ENCODE measurements at regions not wholly inside any gene's neighbourhood (a gene's known extent, or its start where the extent isn't known, plus 50 kb on each side); places are given as distances from the start of the nearest gene placed in this dataset.

DNA sequence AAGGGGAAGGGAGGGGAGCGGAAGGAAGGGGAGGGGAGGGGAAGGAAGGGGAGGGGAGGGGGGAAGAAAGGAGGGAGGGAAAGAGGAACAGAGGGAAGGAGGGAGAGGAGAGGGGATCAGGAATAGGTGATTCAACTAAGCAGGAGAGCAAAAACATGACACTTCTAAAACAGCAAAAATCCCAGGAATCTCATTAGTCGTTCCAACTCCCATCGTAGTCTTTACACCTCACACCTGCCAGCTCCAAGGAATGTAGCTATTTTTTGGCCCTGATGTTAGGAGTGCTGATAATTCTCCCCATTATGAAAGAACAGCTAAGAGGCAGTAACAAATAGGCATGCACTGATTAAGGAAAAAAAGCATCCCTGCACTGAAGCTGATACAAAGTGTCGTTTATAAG lies 709.9 kb upstream of the PKDCC start:
- Histone ChIP-seq H3K9me3 (ENCODE audit: insufficient read depth, low read depth, low read length) (no peaks in the 10 kb centered on the region), H3K4me3 (ENCODE audit: low read length) (no peak overlapping the region), H3K36me3 (ENCODE audit: insufficient read depth, low read length) (no peaks in the 10 kb centered on the region), H3K27ac (ENCODE audit: low read depth, low read length) (no peak overlapping the region), H3K4me1 (ENCODE audit: insufficient read depth, low read length) (peaks cover 4% of the 10 kb centered on the region; the same call in 1 of the 2 replicates), H3K9ac (ENCODE audit: low read depth, low read length) (no peak overlapping the region), H3K27me3 (ENCODE audit: insufficient read depth, low read length) (no peaks in the 10 kb centered on the region)
- 79% methylated on average over 3 of the region's 4 CpGs for WGBS

GRCh38 chr2:41344529-41344928 lies 703.3 kb upstream of the PKDCC start:
- Histone ChIP-seq H3K4me3 (ENCODE audit: low read length) (no peak overlapping the region), H3K9ac (ENCODE audit: low read depth, low read length) (no peak overlapping the region), H3K27me3 (ENCODE audit: insufficient read depth, low read length) (no peaks in the 10 kb centered on the region), H3K4me1 (ENCODE audit: insufficient read depth, low read length) (0 out of 2 replicates have a peak, but pooled peaks cover 5% of the 10 kb centered on the region), H3K9me3 (ENCODE audit: insufficient read depth, low read depth, low read length) (no peaks in the 10 kb centered on the region), H3K27ac (ENCODE audit: low read depth, low read length) (no peak overlapping the region), H3K36me3 (ENCODE audit: insufficient read depth, low read length) (no peaks in the 10 kb centered on the region)

DNA sequence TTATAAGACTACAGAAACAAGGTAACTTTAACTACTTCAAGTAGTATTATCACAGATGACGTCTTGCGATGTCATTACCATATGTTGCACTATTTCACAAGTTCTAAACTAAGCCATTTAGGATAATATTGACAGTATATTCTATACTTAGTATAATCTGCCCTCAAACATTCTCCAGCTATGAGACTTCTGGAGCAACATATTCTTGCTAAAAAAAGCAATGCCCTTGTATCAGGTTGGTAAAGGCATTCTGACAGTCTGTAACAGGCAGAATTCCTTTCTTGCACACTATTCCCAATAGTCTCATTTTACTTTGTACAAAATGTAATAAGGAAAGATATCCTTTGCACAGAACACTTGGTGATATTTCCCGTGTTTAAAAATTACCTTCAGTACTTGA lies 694.8 kb upstream of the PKDCC start:
- Histone ChIP-seq H3K27ac (ENCODE audit: low read depth, low read length) (no peak overlapping the region), H3K36me3 (ENCODE audit: insufficient read depth, low read length) (no peaks in the 10 kb centered on the region), H3K4me1 (ENCODE audit: insufficient read depth, low read length) (0 out of 2 replicates have a peak, but pooled peaks cover 5% of the 10 kb centered on the region), H3K27me3 (ENCODE audit: insufficient read depth, low read length) (no peaks in the 10 kb centered on the region), H3K9me3 (ENCODE audit: insufficient read depth, low read depth, low read length) (no peaks in the 10 kb centered on the region), H3K4me3 (ENCODE audit: low read length) (no peak overlapping the region), H3K9ac (ENCODE audit: low read depth, low read length) (no peak overlapping the region)
- WGBS: 100% methylated on average over 1 of the region's 3 CpGs

DNA sequence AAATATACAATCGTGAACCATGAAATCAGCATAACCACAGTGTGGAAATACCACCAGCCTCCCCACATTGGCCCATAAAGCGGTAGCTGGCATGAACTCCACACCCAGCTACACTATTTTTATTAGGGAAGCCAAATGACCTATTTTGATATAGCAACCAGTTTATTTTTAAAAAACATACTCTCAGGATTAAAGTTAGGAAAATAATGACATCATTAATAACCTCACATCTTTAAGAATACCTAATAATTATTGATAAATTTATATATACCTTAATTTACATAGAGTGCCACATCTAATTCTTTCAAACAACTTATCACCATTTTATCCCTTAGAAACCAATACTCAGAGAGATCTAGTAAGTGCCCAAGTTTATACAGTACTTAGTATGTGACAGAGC lies 692.0 kb upstream of the PKDCC start:
- Histone ChIP-seq H3K9ac (ENCODE audit: low read depth, low read length) (no peak overlapping the region), H3K27me3 (ENCODE audit: insufficient read depth, low read length) (no peaks in the 10 kb centered on the region), H3K4me1 (ENCODE audit: insufficient read depth, low read length) (no peaks in the 10 kb centered on the region), H3K4me3 (ENCODE audit: low read length) (no peak overlapping the region), H3K36me3 (ENCODE audit: insufficient read depth, low read length) (no peaks in the 10 kb centered on the region), H3K9me3 (ENCODE audit: insufficient read depth, low read depth, low read length) (no peaks in the 10 kb centered on the region), H3K27ac (ENCODE audit: low read depth, low read length) (no peak overlapping the region)
- WGBS: 95% methylated on average over 2 of the region's 2 CpGs

GRCh38 chr2:41364842-41365241 lies 683.0 kb upstream of the PKDCC start:
- H3K27ac ChIP-seq (ENCODE audit: low read depth, low read length): no peak overlapping the region
- 93% methylated on average over 2 of the region's 2 CpGs for WGBS
- H3K9ac ChIP-seq (ENCODE audit: low read depth, low read length): no peak overlapping the region
- H3K36me3 ChIP-seq (ENCODE audit: insufficient read depth, low read length): no peaks in the 10 kb centered on the region
- H3K9me3 ChIP-seq (ENCODE audit: insufficient read depth, low read depth, low read length): peaks cover 16% of the 10 kb centered on the region
- no peaks in the 10 kb centered on the region for H3K27me3 ChIP-seq (ENCODE audit: insufficient read depth, low read length)
- no peak overlapping the region for H3K4me3 ChIP-seq (ENCODE audit: low read length)
- H3K4me1 ChIP-seq (ENCODE audit: insufficient read depth, low read length): no peaks in the 10 kb centered on the region

DNA sequence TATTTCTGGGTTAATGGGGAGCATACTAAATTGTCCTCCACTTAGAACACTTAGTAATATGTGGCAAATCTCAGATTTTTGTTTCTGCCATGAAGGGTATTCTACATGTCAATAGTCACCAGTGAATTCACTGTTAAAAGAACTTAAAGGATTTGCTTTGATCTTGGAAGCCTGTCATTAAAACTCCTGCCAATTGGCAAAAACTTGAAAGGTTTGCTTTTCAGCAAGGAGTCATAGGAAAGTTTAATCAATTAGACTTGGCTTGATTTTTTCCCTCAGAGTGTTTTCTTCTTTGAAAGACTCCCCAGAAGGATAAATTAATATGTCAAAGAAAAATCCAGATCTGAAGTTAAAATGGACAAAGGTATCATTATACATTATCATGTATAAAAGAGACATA lies 671.9 kb upstream of the PKDCC start:
- no peak overlapping the region for H3K4me3 ChIP-seq (ENCODE audit: low read length)

GRCh38 chr2:41377837-41378236 lies 670.0 kb upstream of the PKDCC start:
- Histone ChIP-seq H3K4me3 (ENCODE audit: low read length) (no peak overlapping the region), H3K4me1 (ENCODE audit: insufficient read depth, low read length) (peaks cover 16% of the 10 kb centered on the region), H3K9ac (ENCODE audit: low read depth, low read length) (no peak overlapping the region), H3K9me3 (ENCODE audit: insufficient read depth, low read depth, low read length) (no peaks in the 10 kb centered on the region), H3K36me3 (ENCODE audit: insufficient read depth, low read length) (no peaks in the 10 kb centered on the region), H3K27ac (ENCODE audit: low read depth, low read length) (no peak overlapping the region), H3K27me3 (ENCODE audit: insufficient read depth, low read length) (no peaks in the 10 kb centered on the region)
- 93% methylated on average over 4 of the region's 4 CpGs for WGBS

More for the DNA sequence above, 671.9 kb upstream of the PKDCC start:
- Histone ChIP-seq H3K27ac (ENCODE audit: low read depth, low read length) (peak overlapping the region; percentile 28; the same call in 1 of the 2 replicates), H3K27me3 (ENCODE audit: insufficient read depth, low read length) (no peaks in the 10 kb centered on the region), H3K9ac (ENCODE audit: low read depth, low read length) (no peak overlapping the region), H3K36me3 (ENCODE audit: insufficient read depth, low read length) (no peaks in the 10 kb centered on the region), H3K9me3 (ENCODE audit: insufficient read depth, low read depth, low read length) (no peaks in the 10 kb centered on the region), H3K4me1 (ENCODE audit: insufficient read depth, low read length) (peaks cover 16% of the 10 kb centered on the region)

GRCh38 chr2:41378420-41378819 lies 669.4 kb upstream of the PKDCC start:
- Histone ChIP-seq H3K36me3 (ENCODE audit: insufficient read depth, low read length) (no peaks in the 10 kb centered on the region), H3K9ac (ENCODE audit: low read depth, low read length) (no peak overlapping the region), H3K9me3 (ENCODE audit: insufficient read depth, low read depth, low read length) (no peaks in the 10 kb centered on the region), H3K4me1 (ENCODE audit: insufficient read depth, low read length) (peaks cover 16% of the 10 kb centered on the region), H3K27me3 (ENCODE audit: insufficient read depth, low read length) (no peaks in the 10 kb centered on the region), H3K27ac (ENCODE audit: low read depth, low read length) (no peak overlapping the region), H3K4me3 (ENCODE audit: low read length) (no peak overlapping the region)
- WGBS: 74% methylated on average over 11 of the region's 11 CpGs

DNA sequence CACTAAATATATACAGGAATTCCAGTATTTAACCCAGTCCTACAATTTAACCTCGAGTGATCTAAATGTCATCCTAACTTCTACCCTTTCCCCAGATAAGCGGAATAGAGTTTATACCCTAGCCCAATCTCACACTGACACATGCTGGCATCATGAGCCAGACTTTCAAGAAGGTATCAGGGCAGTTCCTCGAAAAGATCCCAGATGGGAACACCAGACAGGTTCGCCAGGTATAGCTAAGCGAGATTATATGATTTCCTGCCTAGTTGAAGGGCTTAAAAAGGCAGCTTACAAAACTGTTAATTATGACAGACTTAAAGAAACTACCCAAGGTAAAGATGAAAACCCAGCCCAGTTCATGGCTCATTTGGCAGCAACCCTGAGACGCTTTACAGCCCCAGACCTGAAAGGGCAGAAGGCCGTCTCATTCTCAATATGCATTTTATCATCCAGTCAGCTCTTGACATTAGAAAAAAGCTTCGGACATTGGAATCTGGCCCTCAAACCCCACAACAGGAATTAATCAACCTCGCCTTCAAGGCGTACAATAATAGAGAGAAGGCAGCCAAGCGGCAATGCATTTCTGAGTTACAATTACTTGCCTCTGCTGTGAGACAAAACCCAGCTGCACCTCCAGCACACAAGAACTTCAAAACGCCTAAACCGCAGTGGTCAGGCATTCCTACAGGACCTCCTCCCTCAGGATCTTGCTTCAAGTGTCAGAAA lies 668.2 kb upstream of the PKDCC start:
- no peak overlapping the region for H3K4me3 ChIP-seq (ENCODE audit: low read length)
- WGBS: 94% methylated on average over 13 of the region's 13 CpGs
- no peak overlapping the region for H3K9ac ChIP-seq (ENCODE audit: low read depth, low read length)
- H3K4me1 ChIP-seq (ENCODE audit: insufficient read depth, low read length): peaks cover 16% of the 10 kb centered on the region
- H3K27me3 ChIP-seq (ENCODE audit: insufficient read depth, low read length): no peaks in the 10 kb centered on the region
- no peaks in the 10 kb centered on the region for H3K9me3 ChIP-seq (ENCODE audit: insufficient read depth, low read depth, low read length)
- no peak overlapping the region for H3K27ac ChIP-seq (ENCODE audit: low read depth, low read length)
- no peaks in the 10 kb centered on the region for H3K36me3 ChIP-seq (ENCODE audit: insufficient read depth, low read length)

GRCh38 chr2:41381701-41382100 lies 666.1 kb upstream of the PKDCC start:
- H3K4me3 ChIP-seq (ENCODE audit: low read length): no peak overlapping the region
- H3K9me3 ChIP-seq (ENCODE audit: insufficient read depth, low read depth, low read length): no peaks in the 10 kb centered on the region
- WGBS: 92% methylated on average over 3 of the region's 3 CpGs
- H3K4me1 ChIP-seq (ENCODE audit: insufficient read depth, low read length): no peaks in the 10 kb centered on the region
- H3K27ac ChIP-seq (ENCODE audit: low read depth, low read length): no peak overlapping the region
- H3K9ac ChIP-seq (ENCODE audit: low read depth, low read length): no peak overlapping the region
- no peaks in the 10 kb centered on the region for H3K36me3 ChIP-seq (ENCODE audit: insufficient read depth, low read length)
- H3K27me3 ChIP-seq (ENCODE audit: insufficient read depth, low read length): no peaks in the 10 kb centered on the region

GRCh38 chr2:41387519-41387918 lies 660.3 kb upstream of the PKDCC start:
- Histone ChIP-seq H3K4me1 (ENCODE audit: insufficient read depth, low read length) (no peaks in the 10 kb centered on the region), H3K9me3 (ENCODE audit: insufficient read depth, low read depth, low read length) (no peaks in the 10 kb centered on the region), H3K27me3 (ENCODE audit: insufficient read depth, low read length) (no peaks in the 10 kb centered on the region), H3K27ac (ENCODE audit: low read depth, low read length) (no peak overlapping the region), H3K36me3 (ENCODE audit: insufficient read depth, low read length) (no peaks in the 10 kb centered on the region), H3K9ac (ENCODE audit: low read depth, low read length) (no peak overlapping the region), H3K4me3 (ENCODE audit: low read length) (no peak overlapping the region)
- 100% methylated on average over 1 of the region's 2 CpGs for WGBS

- H3K4me3 ChIP-seq (ENCODE audit: low read length): no peak overlapping the region
- 0 out of 2 replicates have a peak, but pooled peaks cover 4% of the 10 kb centered on the region for H3K36me3 ChIP-seq (ENCODE audit: insufficient read depth, low read length)
- WGBS: 29% methylated on average over 1 of the region's 1 CpG
- H3K27ac ChIP-seq (ENCODE audit: low read depth, low read length): peak overlapping the region; percentile 13; the same call in 1 of the 2 replicates
- H3K9me3 ChIP-seq (ENCODE audit: insufficient read depth, low read depth, low read length): peaks cover 10% of the 10 kb centered on the region
- H3K27me3 ChIP-seq (ENCODE audit: insufficient read depth, low read length): no peaks in the 10 kb centered on the region
- peaks cover 20% of the 10 kb centered on the region for H3K4me1 ChIP-seq (ENCODE audit: insufficient read depth, low read length)
- no peak overlapping the region for H3K9ac ChIP-seq (ENCODE audit: low read depth, low read length)
Observed at GRCh38 chr2:41393621-41394020, 654.2 kb upstream of the PKDCC start.

All from HUES64 (cell line).